HCT116 (cell line): ENCODE measurements at regions not wholly inside any gene's neighbourhood (a gene's known extent, or its start where the extent isn't known, plus 50 kb on each side); places are given as distances from the start of the nearest gene placed in this dataset.

Experiments used
- ATAC-seq: fragments of 200-7000 bp; cut with Tn5 transposase; 2 replicates; pipeline ENCODE4 v1.9.1; 2020; ENCODE audit warnings: mild to moderate bottlenecking, moderate library complexity
- BruUV-seq: library from RNA; stranded (reverse); fragments of 400-500 nt; replicated peaks from 2 replicates; lab custom pipeline; 2021; lab: Mats Ljungman, UMichigan
- CTCF ChIA-PET: fragments of 300-600 bp; sonication (Branson Sonifier 250); formaldehyde crosslinking; loops from one replicate; lab custom pipeline; 2021; ENCODE audit warnings: antibody characterized with exemption; lab: Charles Lee
- POLR2A ChIA-PET: fragments of 300-600, 350-600 bp; sonication (Branson Sonifier 250); formaldehyde crosslinking; loops from one replicate; lab custom pipeline; 2021; ENCODE audit warnings: antibody characterized with exemption; lab: Charles Lee
- RAD21 ChIA-PET, 2 experiments: fragments of 300-600 bp; sonication (Branson Sonifier 250); formaldehyde crosslinking; loops; one replicate each; lab custom pipeline; 2023; ENCODE audit warnings: low total read pairs in 2 of 2; ENCODE audit not compliant: uncharacterized antibody in 2 of 2, unreplicated experiment in 2 of 2, low non-redundant PET in 1 of 2; lab: Charles Lee
- DNase-seq: peaks from one replicate; pipeline ENCODE4 v3.0.0-alpha.2; 2010; ENCODE audit warnings: low read depth, low spot score
- H2AFZ ChIP-seq: fragments of 200-600 bp; shearing (Covaris generic), sonication (generic); 2 replicates; pipeline ENCODE4 v1.6.1; 2017; ENCODE audit warnings: low read depth, mixed run types, mixed read lengths, antibody characterized with exemption, low read length; ENCODE audit not compliant: poor library complexity, severe bottlenecking
- H3K27ac ChIP-seq: 2 replicates; pipeline ENCODE4 v1.5.1; 2012; ENCODE audit warnings: low read depth, low read length
- H3K27me3 ChIP-seq: fragments of 200-600 bp; sonication (generic); 2 replicates; pipeline ENCODE4 v1.6.1; 2016; ENCODE audit warnings: mixed run types, low read length, mixed read lengths; ENCODE audit not compliant: insufficient read depth
- H3K36me3 ChIP-seq, 2 experiments: fragments of 200-500 bp in 1 of 2; fragments of 200-600 bp in 1 of 2; sonication (Bioruptor generic) in 1 of 2; sonication (generic) in 1 of 2; 2 replicates each; pipeline versions ENCODE4 v1.5.1 to v1.6.1; 2014 to 2016; ENCODE audit warnings: low read length in 2 of 2, inconsistent platforms in 1 of 2, mixed read lengths in 1 of 2, mixed run types in 1 of 2; ENCODE audit not compliant: insufficient read depth in 2 of 2, control insufficient read depth in 1 of 2
- H3K4me1 ChIP-seq, 2 experiments: fragments of 200-600 bp in 1 of 2; sonication (generic) in 1 of 2; 2 replicates each; pipeline versions ENCODE4 v1.5.1 to v1.6.1; 2012 to 2017; ENCODE audit warnings: low read length in 2 of 2, inconsistent platforms in 1 of 2, mild to moderate bottlenecking in 1 of 2, mixed read lengths in 1 of 2, mixed run types in 1 of 2, moderate library complexity in 1 of 2; ENCODE audit not compliant: insufficient read depth in 2 of 2, control insufficient read depth in 1 of 2
- H3K4me2 ChIP-seq: fragments of 200-600 bp; sonication (generic); 2 replicates; pipeline ENCODE4 v1.6.1; 2017; ENCODE audit warnings: mixed run types, low read length, mixed read lengths
- H3K4me3 ChIP-seq, 2 experiments: fragments of 200-600 bp in 1 of 2; sonication (generic) in 1 of 2; replicated peaks in 1 of 2; 2 replicates each; pipeline ENCODE4 v1.5.1; 2011 to 2016; ENCODE audit warnings: low read length in 2 of 2, control low read depth in 1 of 2, low read depth in 1 of 2, mild to moderate bottlenecking in 1 of 2, mixed read lengths in 1 of 2, mixed run types in 1 of 2
- H3K79me2 ChIP-seq: fragments of 200-600 bp; sonication (generic); 2 replicates; pipeline ENCODE4 v1.6.1; 2017; ENCODE audit warnings: mild to moderate bottlenecking, mixed run types, low read length, moderate library complexity, mixed read lengths; ENCODE audit not compliant: insufficient read depth
- H3K9ac ChIP-seq: fragments of 200-600 bp; sonication (generic); 2 replicates; pipeline ENCODE4 v1.6.1; 2016; ENCODE audit warnings: low read length, mixed read lengths
- H3K9me2 ChIP-seq: fragments of 200-600 bp; sonication (generic), shearing (Covaris generic); 2 replicates; pipeline ENCODE4 v1.6.1; 2017; ENCODE audit warnings: mixed run types, mild to moderate bottlenecking, moderate library complexity; ENCODE audit not compliant: insufficient read depth
- H3K9me3 ChIP-seq, 2 experiments: fragments of 200-500 bp in 1 of 2; fragments of 200-600 bp in 1 of 2; sonication (Bioruptor generic) in 1 of 2; sonication (generic) in 1 of 2; 2 replicates each; pipeline ENCODE4 v1.6.1; 2014 to 2017; ENCODE audit warnings: low read length in 2 of 2, mixed read lengths in 2 of 2, inconsistent platforms in 1 of 2, low read depth in 1 of 2, mild to moderate bottlenecking in 1 of 2, mixed run types in 1 of 2, moderate library complexity in 1 of 2; ENCODE audit not compliant: control insufficient read depth in 1 of 2, insufficient read depth in 1 of 2
- H4K20me1 ChIP-seq: fragments of 200-600 bp; sonication (generic), shearing (Covaris generic); 2 replicates; pipeline ENCODE4 v1.6.1; 2017; ENCODE audit warnings: mixed run types, mild to moderate bottlenecking, moderate library complexity; ENCODE audit not compliant: insufficient read depth
- CBX3 ChIP-seq: IDR thresholded peaks from 2 replicates; pipeline ENCODE4 v1.6.1; 2012; ENCODE audit warnings: low read depth
- ELF1 ChIP-seq: IDR thresholded peaks from 2 replicates; pipeline ENCODE4 v1.6.1; 2012; ENCODE audit warnings: low read depth, borderline replicate concordance
- EZH2 ChIP-seq: fragments of 200-600 bp; sonication (generic); IDR thresholded peaks from 2 replicates; pipeline ENCODE4 v1.6.1; 2017; ENCODE audit warnings: antibody characterized with exemption, mixed run types
- EZH2phosphoT487 ChIP-seq: fragments of 200-600 bp; IDR thresholded peaks from 2 replicates; pipeline ENCODE4 v1.6.1; 2018; ENCODE audit warnings: antibody characterized with exemption, borderline replicate concordance
- FOSL1 ChIP-seq: IDR thresholded peaks from 2 replicates; pipeline ENCODE4 v1.6.1; 2012; ENCODE audit warnings: low read depth
- JUND ChIP-seq: IDR thresholded peaks from 2 replicates; pipeline ENCODE4 v1.6.1; 2012
- POLR2A ChIP-seq: IDR thresholded peaks from 2 replicates; pipeline ENCODE4 v1.7.0; 2011; ENCODE audit warnings: borderline replicate concordance; ENCODE audit not compliant: insufficient read depth, insufficient read length; ENCODE audit errors: extremely low read depth
- POLR2AphosphoS5 ChIP-seq: IDR thresholded peaks from 2 replicates; pipeline ENCODE4 v1.6.1; 2011; ENCODE audit warnings: mild to moderate bottlenecking, low read depth, low read length, moderate library complexity
- RAD21 ChIP-seq: IDR thresholded peaks from 2 replicates; pipeline ENCODE4 v1.6.1; 2012; ENCODE audit warnings: low read depth, mild to moderate bottlenecking
- SP1 ChIP-seq: IDR thresholded peaks from 2 replicates; pipeline ENCODE4 v1.6.1; 2012; ENCODE audit warnings: low read depth
- SRF ChIP-seq: IDR thresholded peaks from 2 replicates; pipeline ENCODE4 v1.6.1; 2012; ENCODE audit warnings: low read depth
- YY1 ChIP-seq: IDR thresholded peaks from 2 replicates; pipeline ENCODE4 v1.6.1; 2011; ENCODE audit warnings: low read length, low read depth, moderate library complexity, mild to moderate bottlenecking; ENCODE audit not compliant: insufficient replicate concordance; ENCODE audit errors: extremely low read depth
- ZBTB33 ChIP-seq: IDR thresholded peaks from 2 replicates; pipeline ENCODE4 v1.6.1; 2011; ENCODE audit warnings: mild to moderate bottlenecking, low read length, moderate library complexity; ENCODE audit not compliant: insufficient replicate concordance; ENCODE audit errors: extremely low read depth
- ZNF274 ChIP-seq: fragments of 200-500 bp; sonication (Bioruptor generic); IDR thresholded peaks from 2 replicates; pipeline ENCODE4 v1.6.1; 2014; ENCODE audit warnings: mild to moderate bottlenecking, low read depth, low read length, inconsistent platforms
- intact Hi-C: fragments of 100-400 bp; cut with micrococcal nuclease; formaldehyde crosslinking; loops from 2 replicates; pipeline ENCODE4 v1.10.0; 2022
- TF ChIP-seq, protein P1 (sequence below): IDR thresholded peaks from 2 replicates; pipeline ENCODE4 v1.6.1; 2012; ENCODE audit warnings: low read depth
- TF ChIP-seq, protein P2 (sequence below), 3 experiments: fragments of 200-600 bp in 1 of 3; sonication (generic) in 1 of 3; IDR thresholded peaks in 2 of 3; conservative IDR thresholded peaks in 1 of 3; 2 replicates each; pipeline ENCODE4 v1.5.1; 2012 to 2017; ENCODE audit warnings: low read depth in 2 of 3, low read length in 2 of 3, antibody characterized with exemption in 1 of 3, borderline replicate concordance in 1 of 3, control low read depth in 1 of 3, mild to moderate bottlenecking in 1 of 3, mixed read lengths in 1 of 3, mixed run types in 1 of 3, moderate library complexity in 1 of 3; ENCODE audit not compliant: insufficient read depth in 1 of 3
- TF ChIP-seq, protein P3 (sequence below): IDR thresholded peaks from 2 replicates; pipeline ENCODE4 v1.6.1; 2012

DNA sequence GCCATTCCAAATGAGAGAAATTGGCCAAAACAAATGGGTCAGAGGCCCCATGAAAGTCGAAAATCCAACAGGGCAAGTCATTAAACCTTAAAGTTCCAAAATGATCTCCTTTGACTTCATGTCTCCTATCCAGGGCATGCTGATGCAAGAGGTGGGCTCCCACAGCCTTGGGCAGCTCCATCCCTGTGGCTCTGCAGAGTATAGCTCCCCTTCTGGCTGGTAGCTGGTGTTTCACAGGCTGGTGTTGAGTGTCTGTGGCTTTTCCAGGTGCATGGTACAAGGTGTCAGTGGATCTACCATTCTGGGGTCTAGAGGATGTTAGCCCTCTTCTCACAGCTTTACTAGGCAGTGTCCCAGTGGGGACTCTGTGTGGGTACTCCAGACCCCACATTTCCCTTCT is 115.2 kb upstream of the LAMA2 start:
- intact Hi-C loops = no loop called here
- H3K79me2 ChIP-seq = no peaks in the 10 kb centered on the region
- no peak overlapping the region for H3K9ac ChIP-seq
- peaks cover 0 to 6% of the 10 kb centered on the region in 2 experiments; a peak in 2 of 4 replicates for H3K9me3 ChIP-seq
- H2AFZ ChIP-seq = no peak overlapping the region
- DNase-seq = no peak
- H3K27me3 ChIP-seq = no peaks in the 10 kb centered on the region
- no peaks in the 10 kb centered on the region for H3K9me2 ChIP-seq
- H3K4me2 ChIP-seq = no peak overlapping the region
- TF ChIP-seq, protein P1, sequence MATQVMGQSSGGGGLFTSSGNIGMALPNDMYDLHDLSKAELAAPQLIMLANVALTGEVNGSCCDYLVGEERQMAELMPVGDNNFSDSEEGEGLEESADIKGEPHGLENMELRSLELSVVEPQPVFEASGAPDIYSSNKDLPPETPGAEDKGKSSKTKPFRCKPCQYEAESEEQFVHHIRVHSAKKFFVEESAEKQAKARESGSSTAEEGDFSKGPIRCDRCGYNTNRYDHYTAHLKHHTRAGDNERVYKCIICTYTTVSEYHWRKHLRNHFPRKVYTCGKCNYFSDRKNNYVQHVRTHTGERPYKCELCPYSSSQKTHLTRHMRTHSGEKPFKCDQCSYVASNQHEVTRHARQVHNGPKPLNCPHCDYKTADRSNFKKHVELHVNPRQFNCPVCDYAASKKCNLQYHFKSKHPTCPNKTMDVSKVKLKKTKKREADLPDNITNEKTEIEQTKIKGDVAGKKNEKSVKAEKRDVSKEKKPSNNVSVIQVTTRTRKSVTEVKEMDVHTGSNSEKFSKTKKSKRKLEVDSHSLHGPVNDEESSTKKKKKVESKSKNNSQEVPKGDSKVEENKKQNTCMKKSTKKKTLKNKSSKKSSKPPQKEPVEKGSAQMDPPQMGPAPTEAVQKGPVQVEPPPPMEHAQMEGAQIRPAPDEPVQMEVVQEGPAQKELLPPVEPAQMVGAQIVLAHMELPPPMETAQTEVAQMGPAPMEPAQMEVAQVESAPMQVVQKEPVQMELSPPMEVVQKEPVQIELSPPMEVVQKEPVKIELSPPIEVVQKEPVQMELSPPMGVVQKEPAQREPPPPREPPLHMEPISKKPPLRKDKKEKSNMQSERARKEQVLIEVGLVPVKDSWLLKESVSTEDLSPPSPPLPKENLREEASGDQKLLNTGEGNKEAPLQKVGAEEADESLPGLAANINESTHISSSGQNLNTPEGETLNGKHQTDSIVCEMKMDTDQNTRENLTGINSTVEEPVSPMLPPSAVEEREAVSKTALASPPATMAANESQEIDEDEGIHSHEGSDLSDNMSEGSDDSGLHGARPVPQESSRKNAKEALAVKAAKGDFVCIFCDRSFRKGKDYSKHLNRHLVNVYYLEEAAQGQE = no peak
- TF ChIP-seq ELF1 = no peak
- TF ChIP-seq RAD21 = no peak
- TF ChIP-seq SP1 = no peak
- no peak for TF ChIP-seq FOSL1
- TF ChIP-seq, protein P2, sequence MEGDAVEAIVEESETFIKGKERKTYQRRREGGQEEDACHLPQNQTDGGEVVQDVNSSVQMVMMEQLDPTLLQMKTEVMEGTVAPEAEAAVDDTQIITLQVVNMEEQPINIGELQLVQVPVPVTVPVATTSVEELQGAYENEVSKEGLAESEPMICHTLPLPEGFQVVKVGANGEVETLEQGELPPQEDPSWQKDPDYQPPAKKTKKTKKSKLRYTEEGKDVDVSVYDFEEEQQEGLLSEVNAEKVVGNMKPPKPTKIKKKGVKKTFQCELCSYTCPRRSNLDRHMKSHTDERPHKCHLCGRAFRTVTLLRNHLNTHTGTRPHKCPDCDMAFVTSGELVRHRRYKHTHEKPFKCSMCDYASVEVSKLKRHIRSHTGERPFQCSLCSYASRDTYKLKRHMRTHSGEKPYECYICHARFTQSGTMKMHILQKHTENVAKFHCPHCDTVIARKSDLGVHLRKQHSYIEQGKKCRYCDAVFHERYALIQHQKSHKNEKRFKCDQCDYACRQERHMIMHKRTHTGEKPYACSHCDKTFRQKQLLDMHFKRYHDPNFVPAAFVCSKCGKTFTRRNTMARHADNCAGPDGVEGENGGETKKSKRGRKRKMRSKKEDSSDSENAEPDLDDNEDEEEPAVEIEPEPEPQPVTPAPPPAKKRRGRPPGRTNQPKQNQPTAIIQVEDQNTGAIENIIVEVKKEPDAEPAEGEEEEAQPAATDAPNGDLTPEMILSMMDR (IDR thresholded peaks at IDR 0.05 in 2 of 3, conservative IDR thresholded peaks at IDR 0.05 in 1 of 3; ENCODE audit: borderline replicate concordance in 1 of 3, insufficient read depth in 1 of 3, low read depth in 2 of 3, low read length in 2 of 3) = no peak
- no peak for TF ChIP-seq EZH2
- TF ChIP-seq YY1 = no peak
- no peak for TF ChIP-seq CBX3
- TF ChIP-seq SRF = no peak
- no peak for TF ChIP-seq POLR2A
- TF ChIP-seq, protein P3, sequence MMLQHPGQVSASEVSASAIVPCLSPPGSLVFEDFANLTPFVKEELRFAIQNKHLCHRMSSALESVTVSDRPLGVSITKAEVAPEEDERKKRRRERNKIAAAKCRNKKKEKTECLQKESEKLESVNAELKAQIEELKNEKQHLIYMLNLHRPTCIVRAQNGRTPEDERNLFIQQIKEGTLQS = no peak
- no peak for TF ChIP-seq JUND
- no peak for TF ChIP-seq ZNF274
- no peak for TF ChIP-seq POLR2AphosphoS5
- no peak for TF ChIP-seq EZH2phosphoT487
- TF ChIP-seq ZBTB33 = no peak
- H3K36me3 ChIP-seq = no peaks in the 10 kb centered on the region
- no peak overlapping the region for H3K27ac ChIP-seq
- no TSS peak for BruUV-seq
- POLR2A ChIA-PET = no interaction called here
- CTCF ChIA-PET = no interaction called here
- H3K4me1 ChIP-seq = no peaks in the 10 kb centered on the region
- RAD21 ChIA-PET = no interaction called here
- H3K4me3 ChIP-seq = no peak overlapping the region
- no peak for ATAC-seq
- no peaks in the 10 kb centered on the region for H4K20me1 ChIP-seq
